Heart right ventricle (tissue), 16 donors: ENCODE measurements at regions not wholly inside any gene's neighbourhood (a gene's known extent, or its start where the extent isn't known, plus 50 kb on each side); places are given as distances from the start of the nearest gene placed in this dataset.

Source experiments
- ATAC-seq, 8 donors: fragments of 200-7000 bp; cut with Tn5 transposase; one replicate each; pipeline ENCODE4 v1.9.1; 2020; ENCODE audit warnings: mild to moderate bottlenecking in 8 of 8, moderate library complexity in 8 of 8, moderate number of reproducible peaks in 1 of 8
- DNase-seq, 2 donors: peaks; one replicate each; pipeline ENCODE4 v3.0.0-alpha.2; 2020
- H3K27ac ChIP-seq, 10 donors: fragments of 200-600 bp; sonication (generic) in 2 of 10; one replicate each; pipeline versions ENCODE4 v1.5.0 to v1.8.0; 2020 to 2022; ENCODE audit warnings: mild to moderate bottlenecking in 3 of 10
- H3K27me3 ChIP-seq, 7 donors: fragments of 200-600 bp; one replicate each; pipeline ENCODE4 v1.8.0; 2021 to 2022; ENCODE audit warnings: mild to moderate bottlenecking in 2 of 7
- H3K36me3 ChIP-seq, 9 donors: fragments of 200-600 bp; sonication (generic) in 1 of 9; one replicate each; pipeline versions ENCODE4 v1.5.0 to v1.8.0; 2020 to 2022; ENCODE audit warnings: mild to moderate bottlenecking in 2 of 9
- H3K4me1 ChIP-seq, 9 donors: fragments of 200-600 bp; sonication (generic) in 1 of 9; one replicate each; pipeline versions ENCODE4 v1.5.0 to v1.8.0; 2020 to 2022; ENCODE audit warnings: mild to moderate bottlenecking in 4 of 9
- H3K4me3 ChIP-seq, 10 donors: fragments of 200-600 bp; sonication (generic) in 2 of 10; one replicate each; pipeline versions ENCODE4 v1.5.0 to v1.8.0; 2020 to 2022; ENCODE audit warnings: mild to moderate bottlenecking in 7 of 10, moderate library complexity in 2 of 10
- H3K9me3 ChIP-seq, 11 donors: fragments of 200-600 bp in 10 of 11; sonication (generic) in 2 of 11; one replicate each; pipeline versions ENCODE4 v1.5.0 to v1.8.0; 2013 to 2022; ENCODE audit warnings: mild to moderate bottlenecking in 2 of 11, control low read depth in 1 of 11, moderate library complexity in 1 of 11
- WGBS, 2 donors: extraction: QIAGEN DNeasy Blood & Tissue Kit; methylation state at CpG; one replicate each; pipeline ENCODE4 v1.1.7; 2013; ENCODE audit warnings: inconsistent platforms in 1 of 2; 5-methylcytosine and 5-hydroxymethylcytosine counted together
- intact Hi-C, 10 donors: fragments of 100-400 bp; cut with DNase I; formaldehyde crosslinking; loops; one replicate each; pipeline versions ENCODE4 v1.11.1 to v1.14.2; 2022
- TF ChIP-seq, protein P1 (sequence below), 9 donors: fragments of 200-600 bp; sonication (generic) in 2 of 9; IDR thresholded peaks; one replicate each; pipeline versions ENCODE4 v1.5.0 to v1.8.0; 2021 to 2022; ENCODE audit warnings: antibody characterized with exemption in 9 of 9, mild to moderate bottlenecking in 5 of 9, moderate library complexity in 1 of 9
- donor health status: Arrhythmogenic right ventricular cardiomyopathy.
- donor health status: ischemic (EF 13 %, LVEDD 7.1; RV severe dilation, severe dysfunction).
- donor health status: healthy with polysubstance abuse.
- donor health status: DM: no; HTN: yes; CAD: no.
- donor health status: DM: no; HTN: no; CAD: no.
- donor health status: ischemic (EF 25% LVEDD 6.9; RV normal size, moderate dysfunction).
- donor health status: ischemic (EF 25% LVEDD 5.7; RV mildly dilated, moderate dysfunction).
- donor health status: healthy.
- donor health status: DM: yes; HTN: yes; CAD: no.
- donor health status: Ischemic cardiomyopathy.
- donor health status: ischemic (EF 35%, LVEDD 5.7; RV mildly dilated, moderate dysfunction).
- donor health status: nonischemic (EF 11% LVEDD 7.7; RV severe dilation, severe dysfunction).
- donor health status: DM: yes; HTN: yes; CAD: no.
- donor health status: PGD.
- donor health status: ischemic (EF 29% LVEDD 5.4; RV normal size, mild dysfunction).
- donor health status: nonischemic (EF 23%, LVEDD 6.1; RV moderate dilation, normal function).

DNA sequence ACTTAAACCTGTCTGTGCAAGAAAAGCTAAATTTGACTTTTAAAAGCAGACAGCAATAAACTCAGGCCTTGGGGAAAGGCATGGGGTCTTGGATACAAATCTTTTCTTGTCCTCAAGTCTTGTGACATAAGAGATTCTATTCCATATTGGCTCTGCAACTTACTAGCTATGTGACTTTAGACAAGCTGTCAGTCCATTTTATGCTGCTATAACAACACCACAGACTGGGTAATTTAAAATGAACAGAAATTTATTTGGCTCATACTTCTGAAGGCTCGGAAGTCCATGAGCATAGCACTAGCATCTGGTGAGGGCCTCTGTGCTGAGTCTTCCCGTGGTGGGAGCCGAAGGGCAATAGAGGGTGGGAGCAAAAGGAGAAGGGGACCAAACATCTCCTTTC, 246.0 kb upstream of the MOCS1 start:
- WGBS, 2 donors: 73 to 75% methylated on average over 3 of the region's 3 CpGs
- no peak for DNase-seq

DNA sequence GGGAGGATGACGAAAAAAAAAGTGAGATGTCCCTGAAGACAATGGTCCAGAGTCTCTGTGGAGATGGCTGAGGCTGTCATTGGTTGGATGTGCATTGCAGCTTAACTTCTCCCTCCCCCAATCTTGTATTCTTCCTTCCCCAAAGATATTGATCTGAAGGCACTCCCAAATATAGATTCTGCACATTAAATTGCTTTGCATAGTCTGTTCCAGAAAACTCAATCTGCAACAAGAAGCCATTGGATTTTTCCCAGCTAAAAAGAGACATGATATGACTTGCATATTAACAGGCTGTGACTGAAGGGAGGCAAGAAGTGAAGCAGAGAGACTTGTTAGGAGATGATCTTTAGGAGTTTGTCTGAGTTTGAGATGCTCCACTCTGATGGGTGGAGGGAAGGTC, 245.2 kb upstream of the MOCS1 start:
- intact Hi-C loops: no loop called here
- DNase-seq (no peak), ATAC-seq (no peak)
- H3K27ac ChIP-seq: no peak overlapping the region
- no peak overlapping the region for H3K4me3 ChIP-seq
- no peaks in the 10 kb centered on the region for H3K36me3 ChIP-seq
- WGBS, 2 donors: 73 to 75% methylated on average over 1 of the region's 1 CpG
- H3K4me1 ChIP-seq: no peaks in the 10 kb centered on the region
- peaks cover 0 to 38% (median 8%) of the 10 kb centered on the region in 7 donors for H3K27me3 ChIP-seq
- H3K9me3 ChIP-seq: peaks cover 0 to 24% (median 7%) of the 10 kb centered on the region in 11 donors
- TF ChIP-seq, protein P1, sequence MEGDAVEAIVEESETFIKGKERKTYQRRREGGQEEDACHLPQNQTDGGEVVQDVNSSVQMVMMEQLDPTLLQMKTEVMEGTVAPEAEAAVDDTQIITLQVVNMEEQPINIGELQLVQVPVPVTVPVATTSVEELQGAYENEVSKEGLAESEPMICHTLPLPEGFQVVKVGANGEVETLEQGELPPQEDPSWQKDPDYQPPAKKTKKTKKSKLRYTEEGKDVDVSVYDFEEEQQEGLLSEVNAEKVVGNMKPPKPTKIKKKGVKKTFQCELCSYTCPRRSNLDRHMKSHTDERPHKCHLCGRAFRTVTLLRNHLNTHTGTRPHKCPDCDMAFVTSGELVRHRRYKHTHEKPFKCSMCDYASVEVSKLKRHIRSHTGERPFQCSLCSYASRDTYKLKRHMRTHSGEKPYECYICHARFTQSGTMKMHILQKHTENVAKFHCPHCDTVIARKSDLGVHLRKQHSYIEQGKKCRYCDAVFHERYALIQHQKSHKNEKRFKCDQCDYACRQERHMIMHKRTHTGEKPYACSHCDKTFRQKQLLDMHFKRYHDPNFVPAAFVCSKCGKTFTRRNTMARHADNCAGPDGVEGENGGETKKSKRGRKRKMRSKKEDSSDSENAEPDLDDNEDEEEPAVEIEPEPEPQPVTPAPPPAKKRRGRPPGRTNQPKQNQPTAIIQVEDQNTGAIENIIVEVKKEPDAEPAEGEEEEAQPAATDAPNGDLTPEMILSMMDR (IDR thresholded peaks at IDR 0.05): no peak

More for the DNA sequence above, 246.0 kb upstream of the MOCS1 start:
- no peak for ATAC-seq
- Histone ChIP-seq H3K4me1 (no peaks in the 10 kb centered on the region), H3K27me3 (peaks cover 0 to 30% (median 8%) of the 10 kb centered on the region in 7 donors), H3K36me3 (no peaks in the 10 kb centered on the region), H3K4me3 (no peak overlapping the region), H3K9me3 (peaks cover 0 to 31% (median 7%) of the 10 kb centered on the region in 11 donors), H3K27ac (no peak overlapping the region)
- TF ChIP-seq, protein P1 (IDR thresholded peaks at IDR 0.05): no peak
- intact Hi-C loops: no loop called here

DNA sequence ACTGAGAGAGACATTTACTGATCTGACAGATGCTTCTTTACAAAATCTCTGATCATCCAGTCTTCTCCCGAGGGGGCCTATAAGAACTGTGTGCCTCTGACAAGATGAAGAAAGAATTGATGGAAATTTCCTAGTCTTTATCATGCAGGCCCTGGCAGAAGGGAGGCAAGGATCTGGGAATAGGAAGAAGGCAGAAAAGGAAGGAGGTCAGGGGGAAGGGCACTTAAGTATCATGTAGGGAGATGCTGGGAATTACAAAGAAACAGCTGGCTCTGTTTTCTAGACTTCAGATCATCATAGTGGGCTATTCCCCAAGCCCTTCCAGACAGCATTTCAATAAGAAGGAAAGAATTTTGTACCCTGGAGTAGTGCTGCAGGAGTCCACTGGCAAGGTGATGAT, 243.3 kb upstream of the MOCS1 start:
- WGBS, 2 donors: 65 to 72% methylated on average over 1 of the region's 1 CpG
- peaks cover 0 to 43% (median 9%) of the 10 kb centered on the region in 7 donors for H3K27me3 ChIP-seq
- H3K4me3 ChIP-seq: no peak overlapping the region
- no peaks in the 10 kb centered on the region for H3K36me3 ChIP-seq
- TF ChIP-seq, protein P1 (IDR thresholded peaks at IDR 0.05): no peak
- H3K4me1 ChIP-seq: no peaks in the 10 kb centered on the region
- ATAC-seq (no peak), DNase-seq (no peak)
- intact Hi-C loops: no loop called here
- no peak overlapping the region for H3K27ac ChIP-seq
- H3K9me3 ChIP-seq: peaks cover 0 to 5% (median 0%) of the 10 kb centered on the region in 11 donors

DNA sequence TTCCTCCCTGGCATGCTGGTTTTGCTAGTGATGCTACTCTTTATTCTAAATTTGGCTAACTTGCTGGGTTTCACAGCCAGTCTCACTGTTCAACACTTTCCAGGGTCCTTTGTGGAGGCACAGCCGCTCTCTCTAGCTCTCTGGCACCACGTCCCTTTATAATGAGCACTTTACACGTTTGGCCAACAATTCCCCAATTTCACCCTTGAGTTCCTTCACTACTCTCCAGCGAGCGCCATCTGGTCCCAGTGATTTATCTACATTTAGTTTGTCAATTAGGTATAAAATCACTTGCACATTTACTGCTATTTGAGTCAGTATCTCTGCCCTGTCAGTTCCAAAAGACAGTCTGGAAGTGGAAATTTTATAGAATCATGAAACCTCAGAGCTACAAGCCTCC, 241.9 kb upstream of the MOCS1 start:
- Histone ChIP-seq H3K36me3 (no peaks in the 10 kb centered on the region), H3K4me1 (no peaks in the 10 kb centered on the region), H3K4me3 (no peak overlapping the region), H3K27me3 (peaks cover 0 to 46% (median 9%) of the 10 kb centered on the region in 7 donors), H3K9me3 (peaks cover 0 to 2% (median 0%) of the 10 kb centered on the region in 11 donors), H3K27ac (no peak overlapping the region)
- no peak for DNase-seq
- intact Hi-C loops: no loop called here
- ATAC-seq: no peak
- WGBS, 2 donors: 73 to 81% methylated on average over 5 of the region's 5 CpGs
- TF ChIP-seq, protein P1 (IDR thresholded peaks at IDR 0.05): no peak
